ENCODE measurements at regions not wholly inside any gene's neighbourhood (a gene's known extent, or its start where the extent isn't known, plus 50 kb on each side); places are given as distances from the start of the nearest gene placed in this dataset.

DNA sequence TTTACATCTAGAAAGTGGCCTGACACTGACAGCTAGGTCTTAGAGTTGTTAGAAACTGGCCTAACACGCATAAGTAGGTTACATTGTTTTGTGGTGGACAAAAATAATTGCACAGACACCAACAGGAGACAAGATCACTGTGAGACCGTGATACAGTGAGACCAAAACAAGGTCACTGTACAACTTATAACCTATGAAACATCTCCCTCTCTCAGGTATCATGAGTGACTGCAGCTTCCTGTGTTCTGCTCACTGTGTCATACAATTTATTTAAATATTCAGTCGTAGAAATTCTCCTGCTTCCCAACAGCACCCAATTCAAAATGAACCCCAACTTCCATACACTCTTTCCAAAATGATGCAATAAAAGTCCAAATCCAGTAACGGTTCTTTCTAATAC lies 2165.2 kb downstream of the PCDH9 start:
- no peaks in the 10 kb centered on the region for H3K27me3 ChIP-seq (replicated peaks; ENCODE audit: insufficient read depth)
- DNase-seq (ENCODE audit: low spot score) = no peak
- TF ChIP-seq, protein P1, sequence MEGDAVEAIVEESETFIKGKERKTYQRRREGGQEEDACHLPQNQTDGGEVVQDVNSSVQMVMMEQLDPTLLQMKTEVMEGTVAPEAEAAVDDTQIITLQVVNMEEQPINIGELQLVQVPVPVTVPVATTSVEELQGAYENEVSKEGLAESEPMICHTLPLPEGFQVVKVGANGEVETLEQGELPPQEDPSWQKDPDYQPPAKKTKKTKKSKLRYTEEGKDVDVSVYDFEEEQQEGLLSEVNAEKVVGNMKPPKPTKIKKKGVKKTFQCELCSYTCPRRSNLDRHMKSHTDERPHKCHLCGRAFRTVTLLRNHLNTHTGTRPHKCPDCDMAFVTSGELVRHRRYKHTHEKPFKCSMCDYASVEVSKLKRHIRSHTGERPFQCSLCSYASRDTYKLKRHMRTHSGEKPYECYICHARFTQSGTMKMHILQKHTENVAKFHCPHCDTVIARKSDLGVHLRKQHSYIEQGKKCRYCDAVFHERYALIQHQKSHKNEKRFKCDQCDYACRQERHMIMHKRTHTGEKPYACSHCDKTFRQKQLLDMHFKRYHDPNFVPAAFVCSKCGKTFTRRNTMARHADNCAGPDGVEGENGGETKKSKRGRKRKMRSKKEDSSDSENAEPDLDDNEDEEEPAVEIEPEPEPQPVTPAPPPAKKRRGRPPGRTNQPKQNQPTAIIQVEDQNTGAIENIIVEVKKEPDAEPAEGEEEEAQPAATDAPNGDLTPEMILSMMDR (IDR thresholded peaks at IDR 0.05) = no peak
- H3K27ac ChIP-seq = no peak overlapping the region
- H3K4me1 ChIP-seq (ENCODE audit: control insufficient read depth in 1 of 2, low read depth in 2 of 2) = no peaks in the 10 kb centered on the region
- ATAC-seq (ENCODE audit: insufficient number of reproducible peaks, low FRiP score, low read depth) = no peak
- H3K36me3 ChIP-seq = no peaks in the 10 kb centered on the region
- no peak overlapping the region for H3K4me3 ChIP-seq
- no peaks in the 10 kb centered on the region for H3K9me3 ChIP-seq

DNA sequence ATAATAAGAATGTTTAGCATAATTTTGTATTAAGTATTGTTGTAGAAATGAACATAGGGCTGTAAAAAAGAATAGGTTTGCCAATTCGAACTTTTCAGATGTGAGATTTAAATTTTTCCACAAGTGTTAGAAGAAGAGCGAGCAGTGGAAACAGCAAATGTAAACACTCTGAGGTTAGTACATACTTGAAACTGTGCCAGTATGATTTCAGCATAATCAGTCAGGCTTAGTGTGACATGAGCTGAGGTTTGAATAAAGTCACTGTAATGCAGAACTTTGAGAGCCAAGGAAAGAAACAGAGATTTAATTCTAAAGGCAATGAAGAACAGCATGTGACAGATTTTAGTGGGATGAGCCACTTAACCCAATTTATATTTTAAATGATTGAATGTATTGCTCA lies 2166.4 kb downstream of the PCDH9 start:
- no peak for ATAC-seq (ENCODE audit: insufficient number of reproducible peaks, low FRiP score, low read depth)
- Histone ChIP-seq H3K4me1 (ENCODE audit: control insufficient read depth in 1 of 2, low read depth in 2 of 2) (no peaks in the 10 kb centered on the region), H3K27me3 (replicated peaks; ENCODE audit: insufficient read depth) (no peaks in the 10 kb centered on the region), H3K36me3 (no peaks in the 10 kb centered on the region), H3K27ac (no peak overlapping the region), H3K9me3 (no peaks in the 10 kb centered on the region), H3K4me3 (no peak overlapping the region)
- TF ChIP-seq, protein P1 (IDR thresholded peaks at IDR 0.05) = no peak
- DNase-seq (ENCODE audit: low spot score) = no peak

DNA sequence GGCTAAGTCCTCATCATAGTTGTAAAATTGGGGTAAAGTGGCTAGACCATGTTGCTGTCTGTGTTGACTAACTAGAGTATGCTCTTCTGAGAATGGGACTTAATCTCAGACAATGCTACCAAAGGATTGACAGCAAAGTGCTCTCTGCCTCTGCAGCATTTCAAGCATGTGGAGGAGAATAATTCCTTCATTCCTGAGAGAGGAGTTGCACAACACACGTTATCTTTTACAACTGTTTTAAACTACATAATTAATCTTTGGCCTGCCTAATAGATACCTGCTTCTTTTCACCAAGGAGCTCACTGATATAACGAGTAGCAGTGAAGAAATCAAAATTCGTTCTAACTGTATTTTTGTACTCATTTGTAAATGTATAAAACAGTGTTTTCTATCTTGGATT lies 2172.2 kb downstream of the PCDH9 start:
- DNase-seq (ENCODE audit: low spot score) = no peak
- no peaks in the 10 kb centered on the region for H3K4me1 ChIP-seq (ENCODE audit: control insufficient read depth in 1 of 2, low read depth in 2 of 2)
- TF ChIP-seq, protein P1 (IDR thresholded peaks at IDR 0.05) = no peak
- no peaks in the 10 kb centered on the region for H3K36me3 ChIP-seq
- peaks cover 2% of the 10 kb centered on the region for H3K9me3 ChIP-seq
- no peak overlapping the region for H3K27ac ChIP-seq
- no peak overlapping the region for H3K4me3 ChIP-seq
- ATAC-seq (ENCODE audit: insufficient number of reproducible peaks, low FRiP score, low read depth) = no peak
- H3K27me3 ChIP-seq (replicated peaks; ENCODE audit: insufficient read depth) = no peaks in the 10 kb centered on the region

DNA sequence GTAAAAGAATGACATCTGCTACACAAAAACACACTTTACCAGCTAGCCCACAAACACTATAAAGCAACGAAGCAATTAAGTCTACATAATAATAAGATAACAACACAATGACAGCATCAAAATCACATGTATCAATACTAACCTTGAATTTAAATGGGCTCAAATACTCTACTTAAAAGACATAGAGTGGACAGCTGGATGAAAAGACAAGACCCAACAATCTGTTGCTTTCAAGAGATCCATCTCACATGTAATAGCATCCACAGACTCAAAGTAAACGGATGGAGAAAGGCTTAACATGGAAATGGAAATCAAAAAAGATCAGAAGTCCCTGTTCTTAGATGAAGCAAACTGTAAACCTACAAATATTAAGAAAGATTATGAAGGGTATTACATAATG lies 2175.9 kb downstream of the PCDH9 start:
- Histone ChIP-seq H3K27me3 (replicated peaks; ENCODE audit: insufficient read depth) (no peaks in the 10 kb centered on the region), H3K27ac (no peak overlapping the region), H3K9me3 (peaks cover 2% of the 10 kb centered on the region), H3K4me3 (no peak overlapping the region), H3K36me3 (no peaks in the 10 kb centered on the region), H3K4me1 (ENCODE audit: control insufficient read depth in 1 of 2, low read depth in 2 of 2) (no peaks in the 10 kb centered on the region)
- DNase-seq (ENCODE audit: low spot score) (no peak), ATAC-seq (ENCODE audit: insufficient number of reproducible peaks, low FRiP score, low read depth) (no peak)
- TF ChIP-seq, protein P1 (IDR thresholded peaks at IDR 0.05) = no peak

DNA sequence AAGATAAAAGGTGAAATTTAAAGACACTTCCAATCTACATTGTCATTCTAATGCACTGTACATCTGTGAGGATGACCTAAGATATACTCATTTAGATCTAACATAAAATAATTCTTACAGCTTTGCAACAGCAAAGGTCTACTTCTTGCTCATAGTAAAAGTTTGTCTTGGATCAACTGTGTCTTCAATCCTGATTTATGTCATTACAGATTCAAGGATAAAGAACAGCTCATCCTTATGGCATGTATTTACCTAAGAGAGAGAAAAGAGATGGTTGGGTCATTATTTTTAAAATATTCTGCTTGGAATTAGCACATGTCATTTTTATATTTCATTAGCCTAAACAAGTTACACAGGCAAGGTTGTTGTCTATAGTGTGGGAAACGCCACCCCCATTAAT lies 2193.1 kb downstream of the PCDH9 start:
- Histone ChIP-seq H3K27me3 (replicated peaks; ENCODE audit: insufficient read depth) (no peaks in the 10 kb centered on the region), H3K36me3 (no peaks in the 10 kb centered on the region), H3K27ac (no peak overlapping the region), H3K4me1 (ENCODE audit: control insufficient read depth in 1 of 2, low read depth in 2 of 2) (no peaks in the 10 kb centered on the region), H3K4me3 (no peak overlapping the region), H3K9me3 (no peaks in the 10 kb centered on the region)
- no peak for DNase-seq (ENCODE audit: low spot score)
- TF ChIP-seq, protein P1 (IDR thresholded peaks at IDR 0.05) = no peak
- ATAC-seq (ENCODE audit: insufficient number of reproducible peaks, low FRiP score, low read depth) = no peak
